NCI-H187 (cell line): ENCODE measurements at regions not wholly inside any gene's neighbourhood (a gene's known extent, or its start where the extent isn't known, plus 50 kb on each side); places are given as distances from the start of the nearest gene placed in this dataset.
"Not testable (repeated sequence)": the region's sequence is repeated elsewhere in the genome, so short reads cannot be mapped to it uniquely, and the experiment has no call there.

Experiments
- DNase-seq, 2 experiments: peaks; one replicate each; lab custom pipeline; 2025; lab: John Stamatoyannopoulos, UW

GRCh38 chr7:79625921-79626320, 172.5 kb upstream of the MAGI2 start:
- DNase-seq, result not testable (repeated sequence)

DNA sequence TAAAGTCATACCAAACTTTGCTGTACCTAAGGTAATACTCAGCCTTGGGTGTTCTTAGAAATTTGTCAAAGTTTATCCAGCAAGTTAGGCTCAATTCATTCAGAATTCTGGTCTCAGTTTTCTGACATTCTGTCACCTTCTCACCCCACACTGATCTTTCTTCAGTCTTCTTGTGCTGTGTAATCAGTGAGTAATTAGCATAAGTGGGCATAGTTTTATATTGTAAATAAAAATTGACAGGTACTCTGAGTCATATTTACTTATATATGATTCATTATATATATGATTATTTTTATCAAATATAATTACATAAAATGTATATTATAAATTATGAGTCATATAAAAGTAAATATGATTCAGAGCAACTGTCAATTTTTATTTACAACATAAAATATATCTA, 170.9 kb upstream of the MAGI2 start:
- DNase-seq, result no peak

DNA sequence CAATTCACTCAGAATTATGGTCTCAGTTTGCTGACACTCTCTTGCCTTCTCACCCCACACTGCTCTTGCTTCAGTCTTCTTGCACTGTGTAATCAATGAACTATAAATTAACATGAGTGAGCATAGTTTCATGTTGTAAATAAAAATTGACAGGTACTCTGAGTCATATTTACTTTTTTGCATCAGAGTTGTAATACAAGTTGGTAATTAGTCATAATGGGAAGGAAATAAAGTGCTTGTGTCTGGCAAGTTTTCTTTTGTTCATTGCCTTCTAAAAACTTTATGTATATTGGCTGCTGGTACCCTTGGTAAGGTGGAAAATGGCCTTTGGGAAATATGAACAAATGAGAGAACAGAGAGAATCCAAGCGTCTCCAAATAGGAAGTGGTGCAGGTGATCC, 169.3 kb upstream of the MAGI2 start:
- DNase-seq, result no peak

- no peak for DNase-seq
These were observed 166.8 kb upstream of the MAGI2 start for GRCh38 chr7:79620291-79620690.

DNA sequence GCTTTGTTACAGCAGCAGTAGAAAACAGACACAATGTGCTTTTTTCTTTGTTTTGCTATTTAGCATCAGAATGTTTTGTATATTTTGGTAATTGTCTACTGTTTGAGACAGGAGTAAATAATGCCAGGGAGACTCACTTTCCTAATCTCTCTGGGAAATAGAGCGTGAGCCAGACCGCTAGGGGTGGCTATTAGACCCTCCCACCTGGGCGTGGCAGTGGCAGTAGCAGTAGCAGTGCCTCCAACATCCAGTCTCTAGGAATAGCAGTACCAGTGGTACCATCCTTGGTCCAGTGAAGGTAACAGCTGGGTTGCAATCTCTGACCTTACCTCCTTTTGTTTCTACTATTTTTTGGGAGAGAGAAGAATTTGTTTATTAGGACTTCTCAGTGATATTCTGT, 165.7 kb upstream of the MAGI2 start:
- no peak for DNase-seq

GRCh38 chr7:79615871-79616640, 162.6 kb upstream of the MAGI2 start:
- DNase-seq, result no peak

DNA sequence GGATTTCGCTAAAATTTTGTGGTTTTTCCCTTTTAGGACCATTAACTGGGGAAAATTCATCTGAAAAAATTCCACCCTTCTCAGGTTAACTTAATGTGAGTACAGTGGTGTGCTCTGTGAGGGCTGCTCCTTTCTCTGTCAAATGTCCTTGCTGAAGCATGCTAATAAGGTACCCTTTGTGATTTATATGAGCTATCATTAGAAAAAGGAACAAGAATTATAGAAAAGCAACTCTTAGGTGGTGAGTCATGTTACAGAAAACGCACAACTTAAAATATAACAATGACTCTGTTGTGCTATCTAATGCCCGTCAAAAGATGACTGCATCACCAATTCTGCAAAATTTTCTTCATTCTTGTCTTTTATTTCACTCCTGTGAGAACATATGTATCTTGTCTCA, 162.0 kb upstream of the MAGI2 start:
- DNase-seq, result no peak

DNA sequence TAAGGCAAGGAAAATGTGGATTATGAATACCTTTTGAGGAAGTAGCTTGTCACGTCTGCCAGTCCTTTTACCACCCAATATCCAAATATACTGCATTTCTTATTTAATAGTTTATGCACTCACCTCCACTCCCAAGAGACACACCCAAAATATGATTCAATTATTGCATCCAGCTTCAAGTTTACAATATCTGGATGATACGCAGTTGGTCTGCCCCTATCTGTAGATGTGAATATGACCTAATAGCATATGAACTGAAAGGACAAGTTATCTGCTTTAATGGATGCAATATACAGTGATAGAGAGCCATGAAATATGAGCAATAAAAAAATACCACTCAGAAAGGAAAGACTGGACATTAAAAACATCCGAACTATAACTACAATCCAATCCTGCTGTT, 159.4 kb upstream of the MAGI2 start:
- DNase-seq, result no peak

DNA sequence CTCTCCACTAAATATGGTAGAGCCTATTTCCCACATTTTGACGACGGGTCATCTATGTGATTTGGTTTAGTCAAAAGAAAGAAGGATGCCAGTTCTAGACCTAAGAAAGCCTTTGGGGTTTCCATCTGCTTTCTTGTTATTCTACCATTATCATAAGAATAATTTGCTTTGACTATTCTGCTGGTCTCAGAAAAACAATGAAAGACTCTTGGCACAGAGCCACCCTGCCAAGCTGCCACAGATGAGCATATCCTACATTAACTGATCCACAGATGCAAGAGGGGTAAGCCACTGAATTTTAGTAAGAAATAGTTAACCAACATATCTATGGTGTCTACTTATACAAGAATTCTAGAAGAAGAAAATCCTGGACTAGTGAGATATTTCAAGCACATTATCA, 158.6 kb upstream of the MAGI2 start:
- no peak for DNase-seq

- DNase-seq, result no peak
These were observed 157.4 kb upstream of the MAGI2 start for GRCh38 chr7:79610748-79611304.

DNA sequence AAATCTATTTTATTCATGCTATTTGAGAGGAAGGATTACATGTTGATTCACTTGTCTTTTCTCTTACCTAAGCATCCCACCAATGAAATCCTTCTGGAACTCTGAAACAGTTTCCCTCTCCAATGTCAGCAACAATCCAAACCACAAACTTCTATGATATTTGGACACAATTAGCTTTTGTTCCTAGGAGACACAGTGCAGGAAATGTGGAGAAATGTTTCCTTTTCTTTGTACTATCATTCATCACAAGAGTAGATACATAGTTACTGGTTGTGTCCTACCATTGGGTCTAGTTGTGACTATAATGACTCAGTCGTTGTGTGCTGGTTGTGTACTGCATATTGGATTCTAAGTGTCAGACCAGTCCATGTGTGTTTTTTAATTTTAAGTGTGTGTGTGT, 156.8 kb upstream of the MAGI2 start:
- no peak for DNase-seq

DNA sequence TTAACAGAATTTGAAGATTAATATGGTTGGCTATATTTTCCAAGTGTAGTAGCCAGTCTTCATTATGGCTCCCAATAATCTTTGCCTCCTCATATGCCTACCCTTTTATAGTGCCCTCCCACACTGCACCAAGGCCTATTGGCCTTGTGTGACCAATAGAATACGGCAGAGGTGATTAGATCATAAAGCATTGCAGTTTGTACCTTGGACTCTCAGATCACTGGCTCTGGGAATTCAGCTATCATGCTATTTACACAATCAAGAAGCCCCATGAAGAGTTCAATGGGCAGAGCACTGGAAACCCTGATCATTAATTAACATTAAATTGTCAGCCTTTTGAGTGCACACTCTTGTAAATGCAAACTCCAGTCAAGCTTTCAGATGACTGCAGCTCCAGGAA, 154.5 kb upstream of the MAGI2 start:
- no peak for DNase-seq

DNA sequence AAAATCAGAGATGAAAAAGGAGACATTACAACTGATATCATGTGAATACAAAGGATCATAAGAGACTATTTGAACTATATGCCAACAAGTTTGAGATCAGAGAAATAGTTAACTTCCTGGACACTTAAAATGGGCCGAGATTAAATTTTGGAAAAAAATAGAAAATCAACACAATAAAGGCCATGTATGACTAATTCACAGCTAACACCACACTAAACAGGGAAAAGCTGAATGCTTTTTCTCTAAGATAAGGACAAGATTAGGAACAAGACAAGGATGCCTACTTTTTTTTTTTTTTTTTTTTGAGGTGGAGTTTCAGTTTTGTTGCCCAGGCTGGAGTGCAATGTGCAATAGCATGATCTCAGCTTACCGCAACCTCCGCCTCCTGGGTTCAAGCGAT, 151.4 kb upstream of the MAGI2 start:
- DNase-seq, result no peak

DNA sequence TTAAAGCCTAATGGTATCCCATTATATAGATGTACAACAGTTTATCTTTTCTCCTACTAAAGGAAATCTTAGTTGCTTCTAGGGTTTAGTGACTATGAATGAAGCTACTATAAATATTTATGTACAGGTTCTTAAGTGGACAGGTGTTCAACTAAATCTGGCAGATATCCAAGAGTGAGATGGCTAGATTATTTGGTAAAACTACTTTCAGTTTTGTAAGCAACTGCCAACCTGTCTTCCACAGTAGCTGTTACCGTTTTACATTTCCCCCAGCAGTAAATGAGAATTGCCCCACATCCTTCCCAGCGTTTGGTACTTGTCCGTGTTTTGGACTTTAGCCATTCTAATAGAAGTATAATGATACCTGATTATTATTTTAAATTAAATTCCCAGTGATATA, 144.9 kb upstream of the MAGI2 start:
- DNase-seq, result peak; percentile 44 to 72

DNA sequence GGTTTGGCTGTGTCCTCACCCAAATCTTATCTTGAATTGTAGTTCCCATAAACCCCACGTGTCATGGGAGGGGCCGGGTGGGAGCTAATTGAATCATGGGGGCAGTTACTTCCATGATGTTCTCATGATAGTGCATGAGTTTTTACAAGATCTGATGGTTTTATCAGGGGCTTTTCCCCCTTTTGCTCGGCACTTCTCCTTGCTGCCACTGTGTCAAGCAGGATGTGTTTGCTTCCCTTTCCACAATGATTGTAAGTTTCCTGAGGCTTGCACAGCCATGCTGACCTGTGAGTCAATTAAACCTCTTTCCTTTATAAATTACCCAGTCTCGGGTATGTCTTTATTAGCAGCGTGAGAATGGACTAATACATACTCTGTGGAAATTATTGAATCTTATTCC, 141.2 kb upstream of the MAGI2 start:
- DNase-seq, result not testable (repeated sequence)

- DNase-seq, result no peak
These were observed 140.4 kb upstream of the MAGI2 start for GRCh38 chr7:79593866-79594301.

- no peak for DNase-seq
These were observed 137.6 kb upstream of the MAGI2 start for GRCh38 chr7:79590916-79591623.

DNA sequence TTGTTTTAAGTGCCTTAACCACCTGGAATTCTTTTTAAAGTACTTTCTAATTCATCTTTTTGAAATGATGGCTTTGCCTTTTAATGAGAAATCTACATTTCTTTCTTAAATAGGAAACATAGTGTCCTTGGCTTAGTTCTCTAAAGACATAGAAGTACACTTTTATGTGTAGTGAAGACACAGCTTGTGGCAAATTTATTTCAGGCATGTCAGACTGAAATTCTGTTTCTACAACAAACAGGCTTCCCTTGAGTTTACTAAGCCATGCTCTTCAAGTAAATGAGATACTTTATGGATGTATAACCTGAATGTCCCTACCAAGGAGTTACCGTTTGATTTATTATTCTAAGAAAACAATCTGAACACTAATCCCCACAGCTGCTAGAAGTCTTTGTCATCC, 136.9 kb upstream of the MAGI2 start:
- no peak for DNase-seq

DNA sequence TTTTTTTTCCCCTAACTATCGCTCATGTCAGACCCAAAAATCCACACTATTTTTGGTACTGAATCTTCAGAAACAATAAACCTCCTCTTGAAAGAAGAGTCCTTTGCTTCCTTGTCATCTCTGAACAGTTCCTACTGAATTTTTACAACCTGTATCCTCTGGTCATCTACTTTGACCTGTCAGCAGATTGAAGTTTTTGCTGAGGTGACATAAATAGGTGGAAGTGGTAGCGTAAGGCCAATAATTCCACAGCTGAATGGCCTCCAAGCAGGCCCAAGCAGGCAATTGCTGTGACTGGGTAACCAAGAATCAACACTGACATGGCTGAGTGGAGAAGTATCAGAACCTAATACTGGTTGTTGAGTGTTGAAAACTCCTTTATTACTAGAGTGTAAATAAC, 117.4 kb upstream of the MAGI2 start:
- no peak for DNase-seq

GRCh38 chr7:79563821-79564522, 110.5 kb upstream of the MAGI2 start:
- DNase-seq, result no peak

GRCh38 chr7:79555571-79555970, 102.1 kb upstream of the MAGI2 start:
- no peak for DNase-seq

GRCh38 chr7:79553811-79554555, 100.5 kb upstream of the MAGI2 start:
- no peak for DNase-seq
